ENCODE measurements at regions not wholly inside any gene's neighbourhood (a gene's known extent, or its start where the extent isn't known, plus 50 kb on each side); places are given as distances from the start of the nearest gene placed in this dataset.
"Not testable (repeated sequence)": the region's sequence is repeated elsewhere in the genome, so short reads cannot be mapped to it uniquely, and the experiment has no call there.

GRCh38 chr6:10313799-10314162 is 101.1 kb downstream of the TFAP2A start:
- H3K27ac ChIP-seq (ENCODE audit: low read length), result no peak overlapping the region

GRCh38 chr6:10312445-10312844 is 102.4 kb downstream of the TFAP2A start:
- Histone ChIP-seq H3K27me3 (replicated peaks in 1 of 2; ENCODE audit: control insufficient read depth in 2 of 2, extremely low read depth in 1 of 2, insufficient read depth in 2 of 2, low read length in 1 of 2) (peaks cover 0 to 2% of the 10 kb centered on the region in 2 experiments), H3K4me3 (ENCODE audit: control insufficient read depth in 1 of 2, extremely low read depth in 1 of 2, low read length in 1 of 2) (no peak overlapping the region), H3K36me3 (ENCODE audit: control insufficient read depth in 2 of 2, extremely low read depth in 1 of 2, insufficient read depth in 1 of 2, low read length in 1 of 2) (no peaks in the 10 kb centered on the region), H3K9me3 (no peaks in the 10 kb centered on the region), H3K4me1 (ENCODE audit: control insufficient read depth in 1 of 2, extremely low read depth in 1 of 2, insufficient read depth in 2 of 2, low read length in 2 of 2) (no peaks in the 10 kb centered on the region), H3K27ac (ENCODE audit: low read length) (no peak overlapping the region)
- POLR2A ChIA-PET, result no interaction called here
- H3K4me1 Mint-ChIP-seq, result no peaks in the 10 kb centered on the region
- CTCF ChIA-PET, result no interaction called here
- H3K27me3 Mint-ChIP-seq, result peaks cover 2 to 5% of the 10 kb centered on the region in 2 donors
- no peaks in the 10 kb centered on the region for H3K9me3 Mint-ChIP-seq
- no peak overlapping the region for H3K27ac Mint-ChIP-seq
- 58% methylated on average over 4 of the region's 11 CpGs for WGBS (ENCODE audit: insufficient coverage)
- no peak overlapping the region for H3K4me3 Mint-ChIP-seq
- ATAC-seq (replicated peaks in 1 of 4), result no peak
- H3K36me3 Mint-ChIP-seq, result no peaks in the 10 kb centered on the region
- no peak for DNase-seq

More at GRCh38 chr6:10313799-10314162, 101.1 kb downstream of the TFAP2A start:
- Histone ChIP-seq H3K27me3 (replicated peaks in 1 of 2; ENCODE audit: control insufficient read depth in 2 of 2, extremely low read depth in 1 of 2, insufficient read depth in 2 of 2, low read length in 1 of 2) (peaks cover 0 to 2% of the 10 kb centered on the region in 2 experiments), H3K4me3 (ENCODE audit: control insufficient read depth in 1 of 2, extremely low read depth in 1 of 2, low read length in 1 of 2) (no peak overlapping the region), H3K4me1 (ENCODE audit: control insufficient read depth in 1 of 2, extremely low read depth in 1 of 2, insufficient read depth in 2 of 2, low read length in 2 of 2) (no peaks in the 10 kb centered on the region), H3K36me3 (ENCODE audit: control insufficient read depth in 2 of 2, extremely low read depth in 1 of 2, insufficient read depth in 1 of 2, low read length in 1 of 2) (no peaks in the 10 kb centered on the region), H3K9me3 (no peaks in the 10 kb centered on the region)
- CTCF ChIA-PET, result no interaction called here
- Mint-ChIP-seq H3K27me3 (peaks cover 2 to 5% of the 10 kb centered on the region in 2 donors), H3K4me3 (no peak overlapping the region), H3K9me3 (peaks cover 0 to 2% (median 0%) of the 10 kb centered on the region in 3 donors), H3K4me1 (no peaks in the 10 kb centered on the region), H3K27ac (no peak overlapping the region), H3K36me3 (no peaks in the 10 kb centered on the region)
- ATAC-seq (replicated peaks in 1 of 4) (no peak), DNase-seq (no peak)
- POLR2A ChIA-PET, result no interaction called here
- WGBS (ENCODE audit: insufficient coverage), result 81% methylated on average over 3 of the region's 5 CpGs

GRCh38 chr6:10311546-10312405 is 103.1 kb downstream of the TFAP2A start:
- H3K27me3 ChIP-seq (replicated peaks in 1 of 2; ENCODE audit: control insufficient read depth in 2 of 2, extremely low read depth in 1 of 2, insufficient read depth in 2 of 2, low read length in 1 of 2); H3K4me3 Mint-ChIP-seq; CTCF ChIA-PET; H3K4me3 ChIP-seq (ENCODE audit: control insufficient read depth in 1 of 2, extremely low read depth in 1 of 2, low read length in 1 of 2); H3K36me3 ChIP-seq (ENCODE audit: control insufficient read depth in 2 of 2, extremely low read depth in 1 of 2, insufficient read depth in 1 of 2, low read length in 1 of 2); H3K9me3 ChIP-seq; H3K27me3 Mint-ChIP-seq; H3K4me1 ChIP-seq (ENCODE audit: control insufficient read depth in 1 of 2, extremely low read depth in 1 of 2, insufficient read depth in 2 of 2, low read length in 2 of 2); ATAC-seq (replicated peaks in 1 of 4); H3K27ac Mint-ChIP-seq; H3K4me1 Mint-ChIP-seq; H3K27ac ChIP-seq (ENCODE audit: low read length); DNase-seq; H3K36me3 Mint-ChIP-seq; H3K9me3 Mint-ChIP-seq: not testable (repeated sequence)
- POLR2A ChIA-PET, result interaction anchor here in 1 of 2 donors (0.6 kb wide), 1 partner anchor 15 kb away, joined by 3 read pairs; no protein-coding TSS in a partner anchor
- WGBS (ENCODE audit: insufficient coverage), result 91% methylated on average over 4 of the region's 14 CpGs

GRCh38 chr6:10310826-10311225 is 104.0 kb downstream of the TFAP2A start:
- peaks cover 0 to 2% of the 10 kb centered on the region in 2 donors for H3K27me3 Mint-ChIP-seq
- DNase-seq (no peak), ATAC-seq (replicated peaks in 1 of 4) (no peak)
- 93% methylated on average over 5 of the region's 10 CpGs for WGBS (ENCODE audit: insufficient coverage)
- ChIA-PET POLR2A (interaction anchor here in 1 of 2 donors (0.6 kb wide), 1 partner anchor 16 kb away, joined by 3 read pairs; no protein-coding TSS in a partner anchor), CTCF (no interaction called here)
- no peaks in the 10 kb centered on the region for H3K9me3 ChIP-seq
- H3K4me1 ChIP-seq (ENCODE audit: control insufficient read depth in 1 of 2, extremely low read depth in 1 of 2, insufficient read depth in 2 of 2, low read length in 2 of 2), result no peaks in the 10 kb centered on the region
- no peak overlapping the region for H3K4me3 Mint-ChIP-seq
- no peaks in the 10 kb centered on the region for H3K36me3 Mint-ChIP-seq
- no peak overlapping the region for H3K27ac ChIP-seq (ENCODE audit: low read length)
- H3K36me3 ChIP-seq (ENCODE audit: control insufficient read depth in 2 of 2, extremely low read depth in 1 of 2, insufficient read depth in 1 of 2, low read length in 1 of 2), result no peaks in the 10 kb centered on the region
- H3K9me3 Mint-ChIP-seq, result no peaks in the 10 kb centered on the region
- peaks cover 0 to 4% of the 10 kb centered on the region in 2 experiments for H3K27me3 ChIP-seq (replicated peaks in 1 of 2; ENCODE audit: control insufficient read depth in 2 of 2, extremely low read depth in 1 of 2, insufficient read depth in 2 of 2, low read length in 1 of 2)
- H3K4me1 Mint-ChIP-seq, result no peaks in the 10 kb centered on the region
- no peak overlapping the region for H3K4me3 ChIP-seq (ENCODE audit: control insufficient read depth in 1 of 2, extremely low read depth in 1 of 2, low read length in 1 of 2)
- H3K27ac Mint-ChIP-seq, result no peak overlapping the region

GRCh38 chr6:10310330-10310653 is 104.6 kb downstream of the TFAP2A start:
- Histone ChIP-seq H3K27me3 (replicated peaks in 1 of 2; ENCODE audit: control insufficient read depth in 2 of 2, extremely low read depth in 1 of 2, insufficient read depth in 2 of 2, low read length in 1 of 2) (peaks cover 0 to 4% of the 10 kb centered on the region in 2 experiments), H3K4me1 (ENCODE audit: control insufficient read depth in 1 of 2, extremely low read depth in 1 of 2, insufficient read depth in 2 of 2, low read length in 2 of 2) (no peaks in the 10 kb centered on the region), H3K36me3 (ENCODE audit: control insufficient read depth in 2 of 2, extremely low read depth in 1 of 2, insufficient read depth in 1 of 2, low read length in 1 of 2) (no peaks in the 10 kb centered on the region), H3K4me3 (ENCODE audit: control insufficient read depth in 1 of 2, extremely low read depth in 1 of 2, low read length in 1 of 2) (no peak overlapping the region), H3K27ac (ENCODE audit: low read length) (no peak overlapping the region), H3K9me3 (no peaks in the 10 kb centered on the region)
- 100% methylated on average over 1 of the region's 4 CpGs for WGBS (ENCODE audit: insufficient coverage)
- Mint-ChIP-seq H3K27me3 (peaks cover 0 to 2% of the 10 kb centered on the region in 2 donors), H3K9me3 (no peaks in the 10 kb centered on the region), H3K27ac (no peak overlapping the region), H3K36me3 (no peaks in the 10 kb centered on the region), H3K4me3 (no peak overlapping the region), H3K4me1 (no peaks in the 10 kb centered on the region)
- ATAC-seq (replicated peaks in 1 of 4) (no peak), DNase-seq (no peak)
- POLR2A ChIA-PET, result no interaction called here
- CTCF ChIA-PET, result no interaction called here

- 32% methylated on average over 4 of the region's 7 CpGs for WGBS (ENCODE audit: insufficient coverage)
- Histone ChIP-seq H3K9me3 (no peaks in the 10 kb centered on the region), H3K4me1 (ENCODE audit: control insufficient read depth in 1 of 2, extremely low read depth in 1 of 2, insufficient read depth in 2 of 2, low read length in 2 of 2) (no peaks in the 10 kb centered on the region), H3K36me3 (ENCODE audit: control insufficient read depth in 2 of 2, extremely low read depth in 1 of 2, insufficient read depth in 1 of 2, low read length in 1 of 2) (no peaks in the 10 kb centered on the region), H3K27ac (ENCODE audit: low read length) (no peak overlapping the region), H3K4me3 (ENCODE audit: control insufficient read depth in 1 of 2, extremely low read depth in 1 of 2, low read length in 1 of 2) (no peak overlapping the region), H3K27me3 (replicated peaks in 1 of 2; ENCODE audit: control insufficient read depth in 2 of 2, extremely low read depth in 1 of 2, insufficient read depth in 2 of 2, low read length in 1 of 2) (peaks cover 0 to 4% of the 10 kb centered on the region in 2 experiments)
- H3K27me3 Mint-ChIP-seq, result peaks cover 0 to 2% of the 10 kb centered on the region in 2 donors
- no peak for ATAC-seq (replicated peaks in 1 of 4)
- CTCF ChIA-PET, result no interaction called here
- H3K9me3 Mint-ChIP-seq, result no peaks in the 10 kb centered on the region
- no peak overlapping the region for H3K4me3 Mint-ChIP-seq
- H3K27ac Mint-ChIP-seq, result no peak overlapping the region
- POLR2A ChIA-PET, result no interaction called here
- H3K36me3 Mint-ChIP-seq, result no peaks in the 10 kb centered on the region
- H3K4me1 Mint-ChIP-seq, result no peaks in the 10 kb centered on the region
- no peak for DNase-seq
Observed at GRCh38 chr6:10309457-10310329, 105.2 kb downstream of the TFAP2A start.
